ENCODE measurements at regions not wholly inside any gene's neighbourhood (a gene's known extent, or its start where the extent isn't known, plus 50 kb on each side); places are given as distances from the start of the nearest gene placed in this dataset.

- intact Hi-C loops (cut with micrococcal nuclease), result loop anchor here (10.0 kb wide), 1 partner anchor 186 kb away; no protein-coding TSS in a partner anchor
- ChIA-PET CTCF (no interaction called here), POLR2A (no interaction called here), RAD21 (ENCODE audit: low non-redundant PET in 1 of 2, low total read pairs in 2 of 2, uncharacterized antibody in 2 of 2, unreplicated experiment in 2 of 2) (no interaction called here)
- Histone ChIP-seq H3K4me1 (ENCODE audit: control insufficient read depth in 1 of 2, insufficient read depth in 2 of 2, low read length in 2 of 2) (no peaks in the 10 kb centered on the region; a peak in 1 of 4 replicates), H4K20me1 (ENCODE audit: insufficient read depth) (no peaks in the 10 kb centered on the region), H3K27me3 (ENCODE audit: insufficient read depth, low read length) (peaks cover 30% of the 10 kb centered on the region), H3K4me2 (ENCODE audit: low read length) (no peak overlapping the region), H3K9ac (ENCODE audit: low read length) (no peak overlapping the region), H3K4me3 (replicated peaks in 1 of 2; ENCODE audit: low read depth in 1 of 2, low read length in 2 of 2) (no peak overlapping the region), H3K27ac (ENCODE audit: low read depth, low read length) (no peak overlapping the region), H3K9me2 (ENCODE audit: insufficient read depth) (no peaks in the 10 kb centered on the region), H3K36me3 (ENCODE audit: control insufficient read depth in 1 of 2, insufficient read depth in 2 of 2, low read length in 2 of 2) (no peaks in the 10 kb centered on the region), H3K79me2 (ENCODE audit: insufficient read depth, low read length) (no peaks in the 10 kb centered on the region), H2AFZ (ENCODE audit: low read depth, low read length, poor library complexity, severe bottlenecking) (no peak overlapping the region), H3K9me3 (ENCODE audit: control insufficient read depth in 1 of 2, insufficient read depth in 1 of 2, low read depth in 1 of 2, low read length in 2 of 2) (no peaks in the 10 kb centered on the region)
- BruUV-seq (replicated peaks), result no TSS peak
- no peak for TF ChIP-seq CTCF (IDR thresholded peaks at IDR 0.05 in 2 of 3, conservative IDR thresholded peaks at IDR 0.05 in 1 of 3; ENCODE audit: borderline replicate concordance in 1 of 3, insufficient read depth in 1 of 3, low read depth in 2 of 3, low read length in 2 of 3)
- no peak for TF ChIP-seq SP1 (IDR thresholded peaks at IDR 0.05; ENCODE audit: low read depth)
- no peak for TF ChIP-seq ATF3 (IDR thresholded peaks at IDR 0.05)
- no peak for TF ChIP-seq JUND (IDR thresholded peaks at IDR 0.05)
- no peak for TF ChIP-seq POLR2A (IDR thresholded peaks at IDR 0.05; ENCODE audit: borderline replicate concordance, extremely low read depth, insufficient read depth, insufficient read length)
- DNase-seq (ENCODE audit: low read depth, low spot score) (no peak), ATAC-seq (no peak)
Observed at GRCh38 chr1:5648410-5649165, 343.6 kb downstream of the NPHP4 start.

- H3K9me3 ChIP-seq (ENCODE audit: control insufficient read depth in 1 of 2, insufficient read depth in 1 of 2, low read depth in 1 of 2, low read length in 2 of 2), result no peaks in the 10 kb centered on the region
- no peaks in the 10 kb centered on the region for H3K9me2 ChIP-seq (ENCODE audit: insufficient read depth)
- H3K4me3 ChIP-seq (replicated peaks in 1 of 2; ENCODE audit: low read depth in 1 of 2, low read length in 2 of 2), result no peak overlapping the region
- no peaks in the 10 kb centered on the region; a peak in 1 of 4 replicates for H3K4me1 ChIP-seq (ENCODE audit: control insufficient read depth in 1 of 2, insufficient read depth in 2 of 2, low read length in 2 of 2)
- no peak overlapping the region for H3K9ac ChIP-seq (ENCODE audit: low read length)
- ATAC-seq (no peak), DNase-seq (ENCODE audit: low read depth, low spot score) (no peak)
- no peak overlapping the region for H3K4me2 ChIP-seq (ENCODE audit: low read length)
- CTCF ChIA-PET, result no interaction called here
- no peaks in the 10 kb centered on the region for H3K36me3 ChIP-seq (ENCODE audit: control insufficient read depth in 1 of 2, insufficient read depth in 2 of 2, low read length in 2 of 2)
- BruUV-seq (replicated peaks), result no TSS peak
- H4K20me1 ChIP-seq (ENCODE audit: insufficient read depth), result no peaks in the 10 kb centered on the region
- intact Hi-C loops (cut with micrococcal nuclease), result loop anchor here (10.0 kb wide), 1 partner anchor 188 kb away; no protein-coding TSS in a partner anchor
- H3K27me3 ChIP-seq (ENCODE audit: insufficient read depth, low read length), result peaks cover 19% of the 10 kb centered on the region
- POLR2A ChIA-PET, result no interaction called here
- no peak overlapping the region for H2AFZ ChIP-seq (ENCODE audit: low read depth, low read length, poor library complexity, severe bottlenecking)
- RAD21 ChIA-PET (ENCODE audit: low non-redundant PET in 1 of 2, low total read pairs in 2 of 2, uncharacterized antibody in 2 of 2, unreplicated experiment in 2 of 2), result no interaction called here
- no peak for TF ChIP-seq ZNF274 (IDR thresholded peaks at IDR 0.05; ENCODE audit: low read depth, low read length)
- TF ChIP-seq SRF (IDR thresholded peaks at IDR 0.05; ENCODE audit: low read depth), result no peak
- no peak for TF ChIP-seq EZH2phosphoT487 (IDR thresholded peaks at IDR 0.05; ENCODE audit: borderline replicate concordance)
- no peaks in the 10 kb centered on the region for H3K79me2 ChIP-seq (ENCODE audit: insufficient read depth, low read length)
- no peak overlapping the region for H3K27ac ChIP-seq (ENCODE audit: low read depth, low read length)
Observed at GRCh38 chr1:5647234-5647633, 345.0 kb downstream of the NPHP4 start.

All from HCT116 (cell line).